Mesenchymal stem cell (in vitro differentiated cells and primary cell): ENCODE measurements at regions not wholly inside any gene's neighbourhood (a gene's known extent, or its start where the extent isn't known, plus 50 kb on each side); places are given as distances from the start of the nearest gene placed in this dataset. TPM values are rescaled to one million over a fixed set of nuclear protein-coding genes. Genes with fewer than 3 reads are reported as not detected.

Experiments
- small RNA-seq: library from polyadenylated mRNA; stranded (forward); fragments of <200 nt; extraction: miRNeasy Mini kit (QIAGEN cat#:217004); gene quantifications from one replicate; pipeline ENCODE3, GENCODE V24; 2013; ENCODE audit warnings: low read depth

Small RNAs in the stretch of these regions (small RNA-seq; reads per million reads assigned to genes)
- gene AC027229.1 (not detected), gene RN7SL97P (not detected)
